ENCODE measurements at regions not wholly inside any gene's neighbourhood (a gene's known extent, or its start where the extent isn't known, plus 50 kb on each side); places are given as distances from the start of the nearest gene placed in this dataset.

DNA sequence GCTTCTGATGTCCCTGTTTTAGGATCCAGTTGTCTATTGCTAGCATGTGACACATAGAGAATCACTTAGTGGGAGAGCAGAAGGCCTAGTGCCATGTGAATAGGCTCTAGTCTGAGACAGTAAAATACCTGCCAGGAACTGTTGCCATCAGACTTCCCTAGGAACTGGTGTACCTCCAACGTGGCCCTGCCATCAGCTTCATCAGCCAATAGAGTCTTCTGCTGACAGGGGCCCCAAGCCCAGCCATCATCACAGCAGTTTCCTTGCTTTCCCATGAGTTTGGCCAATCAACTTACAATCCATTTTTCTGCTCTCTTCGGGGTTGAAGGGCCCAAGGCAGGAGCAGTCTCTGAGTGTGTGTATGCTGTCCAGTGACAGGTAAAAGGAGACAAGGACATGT is 128.4 kb upstream of the ADRA1B start:
- TF ChIP-seq CTCF (IDR thresholded peaks at IDR 0.05) (no peak), POLR2A (IDR thresholded peaks at IDR 0.05) (no peak)
